Activated CD8-positive, alpha-beta memory T cell treated with anti-CD3 and anti-CD28 coated beads, Interleukin-2, amount 50 U/mL, for 48 hours (primary cell): ENCODE measurements at regions not wholly inside any gene's neighbourhood (a gene's known extent, or its start where the extent isn't known, plus 50 kb on each side); places are given as distances from the start of the nearest gene placed in this dataset.
"Not testable (repeated sequence)": the region's sequence is repeated elsewhere in the genome, so short reads cannot be mapped to it uniquely, and the experiment has no call there.

Experiments
- DNase-seq: peaks from one replicate; pipeline ENCODE4 v3.0.0-alpha.2; 2020

DNA sequence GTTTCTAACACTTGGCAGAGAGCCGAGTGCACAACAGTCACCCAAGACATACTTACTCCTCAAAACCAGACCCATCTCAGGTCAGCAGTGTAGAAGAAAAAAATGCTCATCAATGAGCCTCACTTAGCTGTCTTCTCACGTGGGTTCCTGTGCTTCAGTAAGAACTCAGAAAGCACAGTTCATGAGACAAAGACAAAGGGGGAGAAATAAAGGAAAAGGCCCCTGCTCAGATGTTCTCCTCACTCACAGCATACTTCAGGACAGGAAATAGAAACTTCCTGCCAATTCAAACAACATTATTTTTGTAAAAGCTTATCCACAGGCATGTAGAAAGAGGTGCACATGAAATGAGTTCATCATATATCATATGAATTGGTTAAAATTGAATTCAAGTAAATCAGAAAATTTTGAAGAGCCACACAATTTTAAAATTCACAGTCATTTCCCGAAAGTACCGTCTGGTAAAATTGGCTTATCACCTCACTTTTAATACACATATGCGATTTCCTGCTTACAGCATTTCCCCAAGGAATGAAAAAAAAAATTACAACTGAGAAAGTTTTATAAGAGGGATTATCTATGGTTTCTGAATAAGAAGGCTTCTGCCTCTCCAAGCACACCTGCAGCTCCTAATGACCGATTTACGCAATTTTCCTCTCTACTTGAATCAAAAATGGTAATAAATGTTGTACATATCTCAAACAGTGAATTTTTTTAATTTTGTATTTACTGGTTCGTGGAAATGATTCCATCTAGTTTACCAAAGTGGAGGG, 328.3 kb downstream of the TMEM167A start:
- no peak for DNase-seq

DNA sequence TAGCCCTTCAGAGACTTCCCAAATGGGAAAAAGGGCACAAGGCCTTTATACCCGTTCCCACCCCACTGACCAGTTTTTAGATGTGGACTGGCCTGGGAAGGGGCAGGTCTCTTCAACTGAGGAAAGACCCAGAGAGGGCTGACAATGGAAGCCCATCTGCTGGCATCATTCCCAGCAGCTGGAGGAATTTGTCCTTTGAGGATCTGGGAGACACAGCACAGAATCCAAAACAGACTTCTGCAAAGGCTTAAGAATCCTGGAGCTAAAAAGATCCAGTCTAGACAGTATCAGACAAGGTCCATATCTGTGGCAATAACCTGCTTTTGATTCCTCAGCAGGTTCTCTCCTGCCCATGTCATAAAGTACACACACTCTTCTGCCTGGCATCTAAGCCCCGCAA, 329.2 kb downstream of the TMEM167A start:
- no peak for DNase-seq

- DNase-seq, result no peak
These were observed 332.2 kb downstream of the TMEM167A start for GRCh38 chr5:82745016-82745415.

DNA sequence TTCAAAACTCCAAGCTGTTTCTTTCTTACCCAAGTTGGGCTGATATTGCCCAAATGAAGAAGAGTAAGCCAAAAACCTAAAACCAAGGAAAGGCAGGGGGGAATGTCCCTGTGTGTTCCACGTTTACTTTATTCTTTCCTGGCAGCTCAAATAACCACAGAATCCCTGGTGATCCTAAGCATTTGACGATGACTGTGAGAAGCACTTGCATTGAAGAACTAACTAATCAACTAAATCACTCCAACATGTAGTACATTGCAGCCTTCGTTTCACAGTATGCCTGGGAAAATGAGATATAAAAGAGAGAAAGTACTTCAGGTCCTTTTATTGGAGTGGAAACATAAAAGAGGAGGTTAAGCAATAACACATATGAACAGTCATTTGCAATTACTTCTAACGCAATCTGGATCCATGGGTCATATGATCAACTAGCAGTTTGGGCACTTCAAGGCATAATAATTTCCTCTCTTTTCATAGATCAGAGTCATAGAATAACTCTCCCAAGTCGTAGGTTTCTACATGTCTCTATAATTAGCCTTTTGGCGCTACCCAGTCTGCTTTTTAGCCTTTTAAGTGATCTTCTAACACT, 338.4 kb downstream of the TMEM167A start:
- DNase-seq, result no peak

DNA sequence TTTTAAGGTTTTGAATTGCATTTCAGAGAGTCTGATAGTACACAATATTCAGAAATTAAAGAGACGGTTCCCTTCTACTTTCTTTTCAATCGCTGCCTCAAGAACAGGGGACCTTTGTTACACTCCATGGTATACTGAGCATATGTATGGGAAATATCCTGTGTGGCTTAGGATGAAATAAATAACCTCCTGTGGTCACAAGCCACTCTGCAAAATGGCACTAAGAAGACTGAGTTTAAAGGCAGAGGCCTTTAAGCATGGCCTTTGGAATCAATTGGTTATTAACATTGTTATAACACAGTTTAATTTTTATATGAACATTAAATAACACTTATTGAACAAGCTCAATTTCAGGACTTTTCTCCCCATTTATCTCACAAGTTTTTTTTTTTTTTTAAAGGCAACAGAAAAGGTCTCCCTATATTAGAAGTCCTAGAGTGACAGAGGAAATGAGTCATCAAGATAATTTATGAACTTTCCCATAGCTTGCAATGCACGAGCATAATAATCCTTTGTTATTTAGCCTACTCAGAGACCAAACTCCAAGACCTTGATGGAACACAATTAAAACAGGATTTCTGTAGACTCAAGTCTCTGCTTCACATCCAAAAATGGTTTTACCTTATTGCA, 341.9 kb downstream of the TMEM167A start:
- no peak for DNase-seq

- no peak for DNase-seq
These were observed 342.8 kb downstream of the TMEM167A start for GRCh38 chr5:82734347-82734746.

DNA sequence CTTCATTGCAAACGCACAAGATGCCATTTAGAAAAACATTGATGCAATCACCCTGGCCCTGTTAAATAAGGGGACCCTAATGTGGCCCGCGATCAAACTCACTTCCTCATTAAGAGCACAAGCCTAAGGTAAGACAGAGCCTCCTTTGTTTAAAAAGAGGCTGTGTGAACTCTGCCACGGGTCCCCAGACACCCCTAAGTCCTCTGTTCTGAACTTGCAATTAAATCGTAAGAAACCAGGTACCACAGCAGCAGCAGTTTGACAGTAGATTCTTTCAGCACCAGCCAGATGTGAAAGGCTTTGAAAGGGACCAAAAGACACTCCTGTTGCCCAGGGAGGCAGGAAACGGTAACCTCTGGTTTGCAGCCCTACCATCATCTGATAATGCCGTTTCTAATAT, 346.3 kb downstream of the TMEM167A start:
- no peak for DNase-seq

DNA sequence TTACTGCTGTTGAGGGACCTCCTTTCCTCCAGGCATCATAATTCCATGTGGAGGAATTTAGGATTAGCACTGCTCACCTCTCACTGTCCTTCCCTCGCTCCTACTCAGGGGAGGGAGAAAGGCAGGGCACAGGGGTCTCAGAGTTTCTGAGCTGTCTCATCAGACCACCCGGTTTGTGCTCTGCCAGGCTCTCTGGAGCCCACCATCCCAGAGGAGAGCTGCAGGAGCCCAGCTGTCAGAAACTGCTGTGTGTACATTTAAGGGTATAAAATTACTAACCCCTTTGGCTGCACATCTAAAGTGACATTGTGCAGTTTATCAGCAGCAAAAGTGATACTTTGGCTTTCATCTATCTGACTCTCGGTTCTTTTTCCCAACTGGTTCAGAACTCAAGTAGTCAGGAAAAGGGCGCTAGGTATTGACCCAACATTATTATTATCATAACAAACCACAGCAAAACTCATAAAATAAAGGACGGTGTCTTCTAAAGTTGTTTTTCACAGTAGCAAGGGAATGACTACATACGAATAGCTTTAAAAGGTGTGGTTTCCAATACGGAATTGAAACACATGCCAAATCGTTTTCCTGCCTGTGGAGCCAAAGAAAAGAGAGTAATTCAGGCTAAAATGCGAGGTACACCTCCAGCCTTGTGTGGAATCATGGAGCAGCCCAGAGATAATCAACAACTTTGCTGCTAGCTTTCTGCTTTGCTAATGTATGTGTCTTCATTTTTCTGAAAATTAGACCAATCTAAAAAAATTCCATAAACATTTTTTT, 348.1 kb downstream of the TMEM167A start:
- no peak for DNase-seq

DNA sequence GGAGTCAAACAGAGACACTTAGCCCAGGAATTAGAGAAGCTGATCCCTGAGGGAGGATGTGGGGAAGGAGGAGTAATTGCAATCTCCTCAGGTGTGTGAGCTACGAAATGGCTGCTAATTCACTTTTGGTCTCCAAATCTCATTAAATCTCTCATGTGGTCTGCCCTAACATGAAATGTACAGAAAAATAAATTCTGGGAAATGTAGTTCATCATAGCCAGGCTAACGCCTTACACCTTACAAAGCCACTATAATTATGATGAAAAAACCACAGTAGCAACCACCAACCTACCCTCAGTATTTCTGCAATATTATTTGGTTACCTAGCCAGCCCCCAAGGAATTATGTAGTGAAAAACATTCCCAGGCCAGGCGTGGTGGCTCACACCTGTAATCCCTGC, 354.0 kb downstream of the TMEM167A start:
- no peak for DNase-seq

DNA sequence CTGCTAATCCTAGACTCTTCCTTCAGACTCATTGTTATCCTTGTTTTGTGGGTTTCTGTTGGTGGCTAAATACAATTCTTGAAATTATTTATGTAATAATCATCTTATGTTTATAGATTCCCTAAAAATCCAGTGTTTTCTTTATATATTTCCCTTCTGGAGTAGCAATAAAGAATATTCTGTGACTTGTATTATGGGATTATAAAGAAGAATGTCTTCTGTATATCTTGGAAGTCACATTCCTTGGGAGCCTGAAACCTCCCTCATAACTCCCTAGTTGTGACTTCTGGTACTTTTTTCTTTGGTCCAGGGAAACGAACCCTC, 356.1 kb downstream of the TMEM167A start:
- DNase-seq, result no peak

DNA sequence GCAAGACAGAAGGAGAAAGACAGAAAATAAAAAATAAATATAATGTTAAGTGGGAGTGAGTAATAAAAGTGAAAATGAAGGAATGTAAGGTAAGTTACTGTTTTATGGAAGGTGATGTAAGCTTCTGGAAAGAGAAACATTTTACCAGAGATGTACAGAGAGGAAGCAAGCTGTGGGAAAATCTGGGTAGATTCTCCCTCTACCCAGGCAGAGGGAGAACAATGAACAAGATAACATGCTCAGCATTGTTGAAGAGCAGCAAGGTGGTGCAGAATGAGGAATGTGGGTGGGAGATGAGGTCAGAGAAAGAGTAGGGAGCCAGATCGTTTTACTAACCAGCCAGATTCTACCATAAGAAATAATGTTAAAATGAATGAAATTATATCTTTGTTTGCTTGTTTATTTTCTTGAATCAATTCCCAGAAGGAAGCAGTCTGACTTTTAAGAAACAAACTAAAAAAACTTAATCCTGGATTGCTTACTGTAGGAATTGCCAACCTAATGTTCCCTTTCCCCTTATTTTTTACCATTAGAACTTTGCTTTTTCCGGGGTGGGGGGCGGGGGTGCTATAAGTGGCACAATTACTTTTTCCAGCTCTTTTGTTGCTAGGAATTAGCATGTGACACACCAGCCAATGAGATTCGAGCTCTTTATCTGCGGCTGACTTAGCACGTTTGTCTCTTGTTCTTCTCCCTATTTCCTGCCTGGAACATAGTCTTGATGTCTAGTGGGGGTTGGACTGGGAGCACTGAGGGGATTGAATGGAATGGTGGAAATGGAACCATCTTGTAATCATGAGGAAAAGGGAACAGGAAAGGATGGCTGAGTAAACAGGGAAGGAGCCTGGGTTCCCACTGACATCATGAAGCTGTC, 356.7 kb downstream of the TMEM167A start:
- no peak for DNase-seq

DNA sequence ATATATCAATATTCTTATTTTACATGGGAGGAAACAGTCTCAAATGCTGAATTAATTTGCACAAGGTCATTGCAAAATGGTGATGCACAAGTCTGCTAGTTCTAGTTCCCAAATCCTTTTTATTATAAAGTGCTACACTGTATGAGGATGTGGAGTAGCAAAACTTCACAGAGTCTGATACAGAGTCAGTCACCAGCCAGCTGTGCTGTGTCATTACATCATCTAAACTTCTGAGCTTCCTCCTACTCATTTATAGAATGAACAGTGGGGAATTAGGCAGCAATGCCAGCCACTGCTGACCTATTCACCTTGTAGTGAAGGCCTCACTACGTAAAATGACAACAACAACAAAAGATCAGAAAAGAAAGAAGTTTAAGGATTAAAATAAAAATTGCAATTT, 357.8 kb downstream of the TMEM167A start:
- no peak for DNase-seq

DNA sequence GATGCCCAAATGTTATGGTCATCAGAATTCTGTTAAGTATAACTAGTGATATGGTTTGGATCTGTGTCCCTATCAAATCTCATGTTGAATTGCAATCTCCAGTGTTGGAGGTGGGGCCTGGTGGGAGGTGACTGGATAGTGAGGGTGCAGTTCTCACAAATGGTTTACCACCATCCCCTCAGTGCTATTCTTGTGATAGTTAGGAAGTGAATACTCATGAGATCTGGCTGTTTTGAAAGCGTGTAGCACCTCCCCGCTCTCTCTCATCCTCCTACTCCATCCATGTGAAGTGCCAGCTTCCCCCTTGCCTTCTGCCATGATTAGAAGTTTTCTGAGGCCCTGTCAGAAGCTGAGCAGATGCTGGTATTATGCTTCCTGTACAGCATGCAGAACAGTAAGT, 359.5 kb downstream of the TMEM167A start:
- no peak for DNase-seq

GRCh38 chr5:82714732-82715131, 362.5 kb downstream of the TMEM167A start:
- not testable (repeated sequence) for DNase-seq

GRCh38 chr5:82713811-82714210, 363.4 kb downstream of the TMEM167A start:
- DNase-seq, result no peak

DNA sequence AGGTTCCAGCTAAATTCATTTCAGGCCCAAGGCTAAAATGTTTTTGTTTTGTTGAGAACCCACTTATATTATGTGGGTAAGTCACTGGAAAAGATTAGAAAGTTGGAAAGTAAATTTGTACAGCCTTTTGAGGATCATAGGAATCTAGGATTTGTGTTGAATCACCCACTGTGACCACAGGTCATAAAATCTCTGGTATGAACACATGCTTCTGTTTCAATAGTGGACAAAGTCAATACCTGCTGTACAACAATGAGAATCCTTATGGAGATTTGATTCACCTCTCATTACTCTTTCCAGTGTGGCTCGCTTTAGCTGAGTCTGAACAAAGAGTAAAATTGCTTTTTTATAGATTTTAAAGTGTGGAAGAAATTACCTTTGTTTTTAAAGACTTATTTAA, 369.5 kb downstream of the TMEM167A start:
- DNase-seq, result no peak

DNA sequence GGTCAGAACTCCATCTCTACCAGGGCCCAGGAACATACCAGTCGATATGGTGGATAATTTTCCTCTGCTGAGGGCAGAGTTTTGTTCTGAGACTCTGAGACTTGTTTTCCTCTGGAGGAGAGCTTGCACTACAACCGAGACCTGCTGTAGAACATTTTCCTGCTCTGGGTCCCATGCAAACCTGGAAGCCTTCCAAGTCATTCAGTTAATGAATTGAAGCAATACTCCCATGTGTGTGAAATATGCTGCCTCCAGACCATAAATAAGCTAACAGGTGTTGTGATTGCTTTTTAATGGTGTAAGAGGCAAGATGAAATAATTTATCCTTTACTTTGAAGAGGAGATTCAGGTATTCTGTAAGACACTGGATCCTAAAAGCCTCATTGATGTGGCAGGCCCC, 372.8 kb downstream of the TMEM167A start:
- DNase-seq, result no peak

GRCh38 chr5:82702046-82702445, 375.1 kb downstream of the TMEM167A start:
- DNase-seq, result no peak

DNA sequence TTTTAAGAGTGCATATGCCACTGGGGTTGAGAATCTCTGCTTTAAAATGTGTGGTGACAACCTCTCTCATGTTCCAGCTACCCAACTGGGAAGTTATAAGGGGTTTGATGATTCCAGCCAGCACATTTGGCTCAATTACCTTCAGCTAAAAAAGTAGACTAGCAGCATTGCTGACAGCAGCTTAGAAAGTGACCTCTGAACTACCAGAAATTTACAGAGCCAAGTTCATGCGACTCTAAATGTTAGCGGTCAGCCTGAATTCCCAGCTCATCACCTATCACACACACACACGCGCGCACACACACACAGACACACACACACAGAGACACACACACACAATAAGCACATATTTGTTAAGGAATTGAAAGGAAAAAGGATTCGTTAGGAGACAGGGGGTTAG, 377.5 kb downstream of the TMEM167A start:
- no peak for DNase-seq

DNA sequence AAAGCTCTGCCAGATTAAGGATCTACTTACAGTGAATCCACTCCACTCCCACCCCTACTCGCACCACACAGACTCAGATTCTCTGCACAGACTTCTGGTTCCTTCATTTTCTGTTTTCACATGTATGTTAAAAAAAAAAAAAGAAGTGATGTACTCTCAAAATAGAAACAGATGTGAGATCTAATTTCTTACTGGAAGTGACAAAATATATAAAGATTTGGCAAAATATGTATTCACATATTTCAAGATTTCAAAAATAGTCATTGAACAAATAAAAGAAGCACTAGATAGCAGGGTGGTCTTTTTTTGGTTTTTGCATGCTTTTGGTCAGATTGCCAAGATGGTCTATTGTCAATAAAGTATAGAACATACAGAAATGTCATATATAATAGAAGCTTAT, 379.2 kb downstream of the TMEM167A start:
- DNase-seq, result no peak

DNA sequence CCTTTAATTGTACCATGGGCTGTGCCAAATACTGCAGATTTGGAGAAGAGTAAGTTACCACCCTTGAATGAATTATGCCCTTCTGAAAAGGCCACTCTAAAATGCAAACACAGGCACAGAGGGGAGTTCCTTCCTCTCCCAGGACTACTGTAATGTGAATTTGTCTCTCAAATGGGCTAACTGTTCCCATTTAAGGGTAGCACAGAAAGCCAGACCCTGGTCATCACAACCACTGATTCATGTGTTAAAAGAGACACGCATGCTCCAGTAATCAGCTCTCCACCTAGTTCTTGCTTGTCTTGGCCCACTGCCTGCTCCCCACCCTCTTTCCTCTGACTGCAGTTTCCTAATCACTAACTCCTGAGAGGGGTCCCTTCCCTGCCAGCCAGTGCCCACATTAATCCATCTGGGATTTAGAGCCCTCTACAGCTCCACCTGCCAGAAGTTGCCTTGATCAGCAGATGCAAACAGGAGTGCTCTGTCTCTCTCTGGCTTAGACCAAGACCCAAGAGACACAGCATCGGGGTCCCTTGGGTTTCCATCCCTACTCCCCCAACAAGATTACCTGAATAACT, 382.4 kb downstream of the TMEM167A start:
- DNase-seq, result no peak

DNA sequence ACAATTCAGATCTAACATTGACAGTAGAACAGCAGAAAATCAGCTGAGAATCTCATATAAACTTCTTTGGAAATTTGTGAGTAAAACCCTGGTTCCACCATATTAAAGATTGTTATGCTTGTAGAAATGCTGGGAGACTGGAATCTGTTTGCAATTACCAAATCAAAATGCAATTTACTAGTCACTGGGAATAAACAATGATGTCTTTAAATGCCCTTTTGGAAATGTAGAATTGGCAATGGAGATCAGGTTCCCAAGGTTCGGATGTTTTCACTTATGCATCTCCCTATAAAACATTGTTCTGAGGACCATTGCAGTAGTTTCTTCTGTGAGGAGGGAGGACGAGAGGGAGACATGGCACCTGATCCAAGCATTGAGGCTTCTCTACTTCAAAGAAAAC, 384.4 kb downstream of the TMEM167A start:
- DNase-seq, result no peak
